ENCODE measurements at regions not wholly inside any gene's neighbourhood (a gene's known extent, or its start where the extent isn't known, plus 50 kb on each side); places are given as distances from the start of the nearest gene placed in this dataset.
"Not testable (repeated sequence)": the region's sequence is repeated elsewhere in the genome, so short reads cannot be mapped to it uniquely, and the experiment has no call there.

DNA sequence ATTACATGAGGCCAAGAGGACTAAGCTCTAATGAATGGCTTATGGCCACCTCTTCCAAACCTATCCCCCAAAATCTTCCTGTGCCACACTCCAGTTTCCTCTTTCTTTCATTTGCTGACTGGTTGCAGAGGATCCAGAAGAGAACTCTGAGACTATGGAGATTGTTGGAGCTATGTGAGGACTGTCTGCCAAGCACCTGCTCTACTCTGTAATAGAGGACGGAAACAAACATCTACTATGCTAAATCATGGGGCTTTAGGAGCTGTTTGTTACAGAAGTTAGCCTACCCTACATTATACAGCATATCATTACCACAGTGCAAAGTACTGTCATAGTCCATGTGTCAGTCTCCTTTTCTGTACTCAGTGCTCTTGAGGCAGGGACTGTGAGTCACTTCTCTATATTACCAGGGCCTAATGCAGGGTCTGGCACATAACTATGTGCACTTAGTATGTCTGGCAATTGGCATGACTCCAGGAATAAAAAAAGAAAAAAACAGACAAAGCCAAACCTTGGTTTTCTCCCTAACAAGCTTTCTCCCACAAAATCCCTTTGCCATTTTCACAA lies 95.1 kb downstream of the RPAP3 start:
- no peak for DNase-seq

GRCh38 chr12:47609806-47610205 lies 96.0 kb downstream of the RPAP3 start:
- no peak for DNase-seq

DNA sequence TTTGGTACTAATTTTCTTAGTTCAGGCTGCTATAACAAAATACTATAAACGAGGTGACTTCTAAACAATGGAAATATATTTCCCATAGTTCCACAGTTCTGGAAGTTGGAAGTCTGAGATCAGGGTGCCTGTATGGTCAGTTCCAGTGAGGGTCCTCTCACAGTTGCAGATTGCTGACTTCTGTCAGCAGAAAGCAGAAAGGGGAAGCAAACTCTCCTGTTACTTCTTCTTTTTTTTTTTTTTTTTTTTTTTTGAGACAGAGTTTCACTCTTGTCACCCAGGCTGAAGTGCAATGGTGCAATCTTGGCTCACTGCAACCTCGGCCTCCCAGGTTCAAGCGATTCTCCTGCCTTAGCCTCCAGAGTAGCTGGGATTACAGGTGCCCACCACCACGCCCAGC lies 97.2 kb downstream of the RPAP3 start:
- DNase-seq = not testable (repeated sequence)

- no peak for DNase-seq
Observed at GRCh38 chr12:47604221-47604873, 101.5 kb downstream of the RPAP3 start.

DNA sequence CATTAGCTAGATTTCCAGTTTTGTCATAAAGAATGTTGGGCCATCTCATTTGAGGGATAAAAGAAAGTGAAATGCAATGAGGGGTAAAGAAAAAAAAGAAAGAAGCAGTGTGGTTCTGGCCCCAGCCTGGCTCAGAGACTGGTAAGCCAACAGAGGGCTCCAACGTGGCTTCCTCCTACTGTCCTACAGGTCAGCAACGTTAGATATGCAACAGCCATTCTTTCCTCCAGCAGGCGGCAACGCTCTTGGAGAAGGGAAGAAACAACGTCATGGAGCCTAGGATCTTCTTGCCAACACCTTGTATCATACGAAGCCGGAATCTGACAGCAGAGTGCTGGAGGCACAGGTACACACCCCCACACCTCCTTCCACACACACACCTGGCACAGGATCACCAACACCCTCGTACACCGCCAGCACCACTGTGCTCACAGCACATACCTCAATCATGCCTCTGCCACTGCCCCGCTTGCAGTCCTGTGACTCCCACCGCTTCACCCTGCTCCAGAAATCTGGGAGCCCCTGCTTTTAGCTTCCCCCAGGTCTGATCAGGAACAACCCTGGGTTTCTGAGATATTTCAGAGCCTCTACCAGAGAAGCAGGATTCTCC lies 102.8 kb downstream of the RPAP3 start:
- no peak for DNase-seq

DNA sequence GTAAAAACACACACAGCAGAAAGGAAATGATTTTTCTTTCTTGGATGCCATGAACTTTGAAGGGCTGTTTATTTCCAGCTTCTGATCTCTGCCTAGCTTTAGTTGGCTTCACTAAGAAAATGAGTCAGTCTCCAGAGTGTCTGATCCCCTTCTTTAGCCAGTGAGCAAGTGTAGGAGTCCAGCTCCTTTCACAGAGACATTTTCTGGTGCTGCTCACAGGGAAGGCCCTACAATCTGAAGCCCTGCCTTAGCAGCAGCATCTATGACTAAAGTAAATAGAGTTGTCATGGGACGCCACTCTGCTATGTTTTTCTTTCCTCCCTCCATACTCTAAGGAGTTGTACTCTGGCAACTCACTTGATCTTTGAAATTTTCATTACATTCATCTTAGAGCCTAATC lies 103.5 kb downstream of the RPAP3 start:
- no peak for DNase-seq

DNA sequence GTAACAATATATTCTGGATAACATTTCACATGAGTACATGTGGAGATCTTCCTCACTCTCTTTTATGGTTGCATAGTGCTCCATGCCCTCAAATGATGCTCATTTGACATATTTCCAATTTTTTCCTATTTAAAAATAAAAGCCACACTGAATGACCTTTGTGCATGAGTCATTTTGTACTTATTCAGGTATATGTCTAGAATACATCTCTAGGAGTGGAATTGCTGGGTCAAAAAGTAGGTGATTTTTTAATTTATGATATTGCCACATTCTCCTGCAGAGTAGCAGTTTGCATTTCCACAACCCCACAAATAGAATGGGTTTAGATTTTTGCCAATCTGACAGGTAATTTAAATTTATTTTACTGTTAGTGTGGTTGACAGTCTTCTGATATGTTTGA lies 104.8 kb downstream of the RPAP3 start:
- DNase-seq = no peak

- DNase-seq = no peak
Observed at GRCh38 chr12:47591795-47592194, 114.0 kb downstream of the RPAP3 start.

DNA sequence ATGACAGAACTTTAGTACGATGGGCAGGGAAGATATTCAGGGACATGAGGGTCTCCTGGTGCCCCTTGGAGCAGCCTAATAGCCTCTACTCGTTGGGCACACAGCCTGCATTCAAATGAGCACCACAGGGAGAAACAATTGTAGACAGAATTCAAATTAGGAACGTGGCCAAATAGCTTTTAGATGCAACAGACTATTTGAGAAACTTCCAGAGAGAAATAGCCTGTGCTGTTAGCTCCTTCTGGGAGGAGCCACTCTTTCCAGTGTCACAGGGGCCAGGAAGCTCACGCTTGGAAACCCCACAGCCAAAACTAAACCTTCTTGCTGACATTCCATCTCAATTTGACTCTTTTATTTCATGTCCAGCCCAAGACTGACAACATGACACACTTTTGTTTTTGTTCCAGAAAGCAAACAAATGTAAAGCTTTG lies 114.5 kb downstream of the RPAP3 start:
- no peak for DNase-seq

- DNase-seq = no peak
Observed at GRCh38 chr12:47590771-47591360, 115.0 kb downstream of the RPAP3 start.

DNA sequence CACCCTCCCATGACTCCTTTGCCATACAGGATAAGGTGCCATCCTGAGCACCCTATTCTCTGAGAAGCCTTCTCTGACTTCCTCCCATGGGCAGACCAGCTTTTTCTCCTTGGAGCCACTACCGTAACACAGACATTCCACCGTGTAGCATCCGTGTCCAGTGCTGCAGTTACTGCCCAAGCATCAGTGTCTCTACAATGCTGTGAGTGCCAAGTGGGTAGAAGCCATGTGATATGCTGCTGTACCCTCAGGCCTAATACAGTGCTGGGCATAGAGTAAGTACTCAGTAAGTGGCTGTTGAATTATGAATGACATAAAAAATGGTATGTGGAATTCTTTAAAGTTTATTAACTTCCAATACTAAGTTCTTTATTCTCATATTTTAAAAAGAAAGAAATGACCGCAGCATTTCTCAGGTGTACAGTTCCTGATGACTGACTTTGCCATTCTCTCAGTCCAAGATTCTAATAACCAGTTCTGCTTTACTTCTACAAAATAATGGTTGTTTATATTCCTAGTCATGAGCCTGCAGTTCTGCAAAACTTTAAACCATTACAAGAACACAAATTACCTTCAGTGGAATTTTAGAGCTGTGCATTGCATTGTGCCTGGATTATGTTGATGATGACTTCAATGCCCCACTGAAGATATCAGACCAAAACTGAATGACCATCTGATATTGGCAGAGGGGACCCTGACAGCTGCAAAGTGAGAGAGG lies 118.7 kb downstream of the RPAP3 start:
- no peak for DNase-seq

DNA sequence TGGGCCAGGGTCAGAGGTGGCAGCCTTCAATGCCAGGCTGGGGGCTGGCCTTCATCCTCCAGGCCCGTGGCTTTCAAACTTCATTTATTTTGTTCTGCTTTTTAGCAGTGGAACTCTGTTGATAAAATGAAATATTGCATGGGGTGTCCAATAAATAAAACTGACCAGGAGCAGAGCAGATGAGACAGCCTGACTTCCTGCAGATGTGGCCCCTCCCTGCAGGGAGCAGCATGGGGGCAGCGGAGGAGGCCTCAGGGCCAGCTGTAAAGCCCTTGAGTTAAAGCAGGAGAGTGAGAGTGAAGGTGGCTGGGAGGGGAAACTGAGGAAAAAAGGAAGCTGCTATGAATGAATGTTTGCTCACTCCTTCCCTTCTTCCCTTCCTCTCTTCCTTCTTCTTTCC lies 120.3 kb downstream of the RPAP3 start:
- DNase-seq = no peak

- no peak for DNase-seq
Observed at GRCh38 chr12:47578836-47579235, 127.0 kb downstream of the RPAP3 start.

DNA sequence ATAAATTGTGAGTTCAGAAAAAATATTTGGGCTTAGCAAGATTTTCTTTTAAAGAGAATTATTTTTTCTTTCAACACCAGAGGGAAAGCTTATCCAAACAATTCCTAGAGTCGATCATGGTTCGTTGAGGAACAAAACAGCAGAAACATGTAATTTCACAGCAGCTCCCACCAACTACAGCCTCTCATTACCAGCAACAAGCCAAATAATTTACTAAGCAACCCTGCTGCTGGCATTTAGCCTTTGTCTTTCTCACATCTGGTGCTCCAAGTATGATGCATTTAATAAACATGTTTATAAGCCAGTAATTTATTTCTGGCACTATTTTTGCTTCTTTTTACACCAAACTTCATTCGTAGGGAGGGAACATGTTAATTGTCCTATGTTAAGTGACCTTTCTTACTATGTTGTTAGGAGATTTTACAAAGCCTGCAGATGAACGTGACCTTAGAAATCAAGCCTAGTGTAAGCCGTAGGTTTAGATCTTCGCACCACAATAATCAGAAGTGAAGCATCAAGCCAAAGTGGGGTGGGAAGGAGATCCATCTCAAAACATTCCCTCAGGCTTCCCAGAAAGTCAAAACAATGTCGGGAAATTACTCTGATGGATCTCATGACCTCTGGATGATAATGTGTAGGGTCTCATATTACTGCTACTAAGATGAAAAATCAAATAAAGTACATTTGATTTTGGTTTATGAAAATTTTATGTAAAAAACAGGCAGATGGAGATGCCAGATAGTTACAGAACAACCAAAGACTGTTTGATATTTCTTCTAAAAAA lies 128.4 kb downstream of the RPAP3 start:
- no peak for DNase-seq

DNA sequence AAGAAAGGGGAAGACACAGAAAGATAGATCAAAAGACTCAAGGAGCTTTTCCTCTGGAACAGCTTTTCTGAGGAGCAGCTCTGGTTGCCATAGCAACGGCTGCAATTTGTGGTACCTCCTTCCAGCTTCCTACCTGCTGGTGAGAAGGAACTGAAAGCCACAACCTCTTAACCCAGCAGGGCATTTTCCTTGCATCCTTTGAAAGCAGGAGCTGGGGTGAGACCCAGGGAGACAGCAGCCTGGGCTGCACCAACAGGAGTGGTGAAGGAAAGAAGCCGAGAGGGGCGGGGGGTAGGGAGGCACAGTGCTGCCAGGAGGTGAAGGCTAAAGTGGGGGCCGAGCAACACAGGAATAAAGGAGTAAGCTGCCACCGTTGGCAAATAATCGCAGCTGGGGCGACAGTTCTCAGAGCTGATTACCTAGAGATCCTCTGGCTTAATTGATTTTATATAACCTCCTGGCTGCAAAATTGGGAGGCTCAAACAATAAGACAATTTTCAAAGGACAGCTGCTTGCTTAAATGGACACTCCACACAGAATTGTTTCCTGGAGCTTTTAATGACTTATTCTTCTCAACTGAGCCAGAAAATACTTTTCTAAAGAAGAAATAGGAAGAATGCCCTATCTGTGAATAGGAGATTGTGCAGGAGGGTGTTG lies 129.4 kb downstream of the RPAP3 start:
- no peak for DNase-seq

DNA sequence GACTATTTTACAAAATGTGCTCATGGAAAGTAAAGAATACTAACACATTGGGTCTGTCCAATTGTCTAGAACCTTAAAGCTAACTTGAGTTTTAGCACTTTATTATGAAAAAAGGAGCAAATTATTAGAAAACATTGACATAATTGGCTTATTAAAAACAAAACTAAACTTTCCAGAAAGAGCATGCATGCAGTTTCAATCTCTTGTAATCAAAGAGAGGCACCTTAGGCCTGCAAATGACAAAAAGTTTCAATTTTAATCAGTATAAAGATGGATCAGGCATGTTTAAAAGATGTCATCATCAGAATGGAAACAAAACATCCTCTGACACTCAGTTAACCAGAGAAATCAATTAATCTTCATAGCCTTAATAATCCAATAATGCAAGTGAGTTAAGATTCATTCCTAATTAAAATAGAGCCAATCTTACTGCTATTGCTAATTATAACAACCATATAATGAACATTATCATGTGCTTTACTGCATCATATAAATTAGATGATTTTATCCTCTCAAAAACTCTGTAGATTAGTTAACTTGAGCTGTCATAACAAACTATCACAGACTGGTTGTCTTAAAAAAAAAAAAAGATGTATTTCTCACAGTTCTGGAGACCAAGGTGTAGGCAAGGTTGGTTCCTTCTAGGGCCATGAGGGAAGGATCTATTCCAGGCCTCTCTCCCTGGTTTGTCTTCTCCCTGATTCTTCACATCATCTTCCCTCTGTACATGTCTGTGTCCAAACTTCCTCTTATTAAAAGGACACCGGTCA lies 131.4 kb downstream of the RPAP3 start:
- no peak for DNase-seq

DNA sequence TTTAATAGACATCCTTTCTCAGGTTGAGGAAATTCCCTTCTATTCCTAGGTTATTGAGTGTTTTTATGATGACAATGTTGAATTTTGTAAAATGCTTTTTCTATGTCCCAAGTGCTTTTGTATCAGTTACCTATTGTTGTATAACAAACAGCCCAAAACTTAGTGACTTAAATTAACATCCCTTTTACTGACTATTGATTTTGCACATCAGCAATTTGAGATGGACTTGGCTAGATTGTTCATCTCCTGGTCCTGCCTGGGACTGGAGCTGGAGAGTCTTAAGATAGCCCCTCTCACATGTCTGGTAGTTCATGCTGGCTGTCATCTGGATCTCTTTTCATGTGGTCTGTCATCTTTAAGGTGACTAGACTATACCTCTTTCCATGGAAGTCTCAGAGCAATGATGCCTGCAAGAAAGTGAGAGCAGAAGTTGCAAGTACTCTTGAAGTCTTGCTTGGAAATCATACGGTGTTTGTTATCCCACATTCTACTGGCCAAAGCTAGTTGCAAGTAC lies 132.6 kb downstream of the RPAP3 start:
- no peak for DNase-seq

- no peak for DNase-seq
Observed at GRCh38 chr12:47570151-47570550, 135.7 kb downstream of the RPAP3 start.

- DNase-seq = no peak
Observed at GRCh38 chr12:47562201-47562600, 143.6 kb downstream of the RPAP3 start.

DNA sequence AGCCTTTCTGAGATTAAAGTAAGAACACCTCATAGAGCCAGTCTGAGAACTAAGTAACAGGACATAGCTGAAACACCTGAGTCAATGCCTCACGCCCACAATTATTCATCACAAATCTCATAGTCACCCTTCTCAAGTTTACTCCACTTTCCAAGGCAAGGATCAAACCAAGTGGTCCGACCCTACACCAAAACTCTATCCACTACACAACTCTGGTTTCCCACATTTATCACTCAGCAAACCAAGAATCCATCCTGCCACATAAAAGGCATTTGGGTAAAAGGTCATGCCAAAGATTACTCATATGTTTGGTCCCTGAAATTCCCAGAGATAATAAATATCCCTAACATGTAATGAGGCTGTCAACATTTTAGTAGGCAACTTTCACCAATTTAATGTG lies 144.1 kb downstream of the RPAP3 start:
- no peak for DNase-seq

DNA sequence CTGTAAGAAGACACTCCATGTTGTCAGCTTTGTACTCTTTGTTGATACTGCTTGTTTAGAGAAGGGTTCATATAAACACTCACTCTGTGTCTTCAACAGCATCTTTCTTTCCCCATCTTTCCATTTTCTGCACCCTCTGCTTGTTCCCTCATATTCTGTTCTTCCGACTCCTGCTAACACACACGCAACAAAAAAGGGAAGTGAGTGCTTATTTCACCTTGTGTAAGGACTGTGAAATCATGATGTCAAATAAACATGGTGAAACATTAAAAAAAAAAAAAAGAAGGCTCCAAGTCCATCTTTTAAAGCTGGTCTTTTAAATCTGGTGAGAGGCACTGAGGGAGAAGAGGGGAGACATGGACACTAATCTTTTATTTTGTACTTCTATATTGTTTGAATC lies 145.4 kb downstream of the RPAP3 start:
- no peak for DNase-seq

All from bone marrow (tissue), 2 donors.